IPS DF 4.7 (cell line): ENCODE measurements at regions not wholly inside any gene's neighbourhood (a gene's known extent, or its start where the extent isn't known, plus 50 kb on each side); places are given as distances from the start of the nearest gene placed in this dataset.

Source experiments
- DNase-seq: peaks from one replicate; pipeline ENCODE4 v3.0.0-alpha.2; 2013; ENCODE audit warnings: low spot score; ENCODE audit errors: extremely low read depth

DNA sequence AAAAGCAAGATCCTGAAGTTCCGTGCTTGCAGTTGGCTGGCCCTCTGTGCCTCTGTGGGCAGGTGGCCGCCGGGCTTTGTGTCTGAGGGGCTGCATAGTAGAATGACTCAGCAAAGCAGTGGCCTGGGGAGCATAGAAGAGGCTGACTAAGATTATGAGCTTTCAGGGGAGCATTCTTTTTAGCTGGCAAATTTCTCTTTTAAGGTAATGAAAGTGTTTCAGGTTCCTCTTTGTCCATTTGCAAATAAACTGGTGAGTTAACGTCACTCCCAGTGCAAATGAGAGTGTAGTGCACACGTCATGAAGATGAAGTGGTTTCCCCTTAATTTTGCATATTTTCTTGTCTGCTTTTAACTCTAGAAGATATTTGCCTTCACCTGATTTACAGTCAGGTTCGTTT lies 98.6 kb downstream of the BCL2L11 start:
- no peak for DNase-seq

DNA sequence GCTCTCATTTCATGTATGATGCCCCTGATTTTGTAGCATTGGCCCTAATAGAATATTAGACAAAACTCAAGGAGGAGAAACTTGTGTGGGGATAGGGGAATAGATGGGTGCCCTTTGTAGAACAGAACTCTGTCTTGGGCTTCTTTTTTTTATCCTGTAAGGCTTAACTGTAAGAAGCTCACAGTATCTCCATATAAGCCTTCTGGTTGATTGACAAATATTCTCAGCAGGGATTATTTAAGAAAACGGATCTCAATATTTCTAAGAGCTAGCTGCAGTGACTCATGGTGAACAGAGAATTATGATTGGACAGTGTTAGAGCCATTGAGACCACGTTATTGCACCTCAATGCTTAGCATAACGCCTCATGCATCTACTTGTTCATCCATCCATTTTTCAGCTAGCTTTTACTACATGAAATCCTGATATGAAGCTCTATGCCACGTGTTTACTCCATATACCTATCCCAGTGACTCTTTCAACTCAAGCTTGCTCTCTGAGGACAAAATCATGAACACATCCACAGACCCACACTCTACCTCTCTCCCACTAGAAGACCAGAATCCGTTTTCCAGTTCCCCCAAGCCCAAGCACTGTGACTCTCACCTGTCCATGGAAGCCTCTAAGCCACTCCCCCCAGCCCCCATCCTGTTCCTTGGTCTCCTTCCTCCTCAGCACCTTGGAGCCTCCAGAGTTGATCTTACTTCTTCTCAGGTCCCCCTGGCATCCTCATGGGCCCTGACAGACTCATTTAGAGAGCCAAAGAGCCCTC lies 99.2 kb downstream of the BCL2L11 start:
- DNase-seq: no peak

DNA sequence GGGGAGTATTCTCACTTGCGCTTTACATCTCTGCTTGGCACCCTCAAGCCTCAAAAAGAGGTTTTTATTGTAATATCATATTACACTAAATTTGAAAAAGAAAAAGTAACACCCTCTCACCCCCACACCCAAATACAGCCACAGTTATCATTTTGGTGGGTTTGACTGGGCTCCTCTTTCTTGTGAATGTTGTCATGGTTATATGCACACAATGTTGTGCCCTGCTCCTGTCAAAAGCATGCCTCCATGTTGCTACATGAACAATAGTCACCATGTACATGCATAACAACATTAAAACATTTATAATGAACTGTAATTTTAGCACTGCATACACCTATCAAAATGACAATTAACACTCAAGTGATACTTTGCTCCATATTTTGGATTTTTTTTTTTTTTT lies 100.2 kb downstream of the BCL2L11 start:
- DNase-seq: no peak

DNA sequence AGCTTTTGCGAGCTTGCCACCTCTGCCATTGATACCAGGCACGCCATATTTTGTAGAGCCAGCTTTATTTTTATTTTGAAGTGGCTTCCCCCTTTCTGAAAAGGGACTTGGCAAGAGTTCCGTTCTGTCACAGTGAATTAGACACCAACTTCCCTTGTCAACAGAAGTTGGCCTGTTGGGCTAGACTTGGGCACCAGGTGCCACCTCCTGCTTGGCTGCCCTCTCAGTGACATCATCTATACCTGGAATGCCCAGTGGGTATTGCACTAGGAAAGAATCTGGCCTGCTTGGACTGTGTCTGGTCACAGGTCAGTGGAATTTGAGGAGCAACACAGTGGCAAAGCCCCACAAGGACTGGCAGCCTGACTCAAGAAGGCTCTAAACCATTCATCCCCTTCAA lies 101.0 kb downstream of the BCL2L11 start:
- no peak for DNase-seq

DNA sequence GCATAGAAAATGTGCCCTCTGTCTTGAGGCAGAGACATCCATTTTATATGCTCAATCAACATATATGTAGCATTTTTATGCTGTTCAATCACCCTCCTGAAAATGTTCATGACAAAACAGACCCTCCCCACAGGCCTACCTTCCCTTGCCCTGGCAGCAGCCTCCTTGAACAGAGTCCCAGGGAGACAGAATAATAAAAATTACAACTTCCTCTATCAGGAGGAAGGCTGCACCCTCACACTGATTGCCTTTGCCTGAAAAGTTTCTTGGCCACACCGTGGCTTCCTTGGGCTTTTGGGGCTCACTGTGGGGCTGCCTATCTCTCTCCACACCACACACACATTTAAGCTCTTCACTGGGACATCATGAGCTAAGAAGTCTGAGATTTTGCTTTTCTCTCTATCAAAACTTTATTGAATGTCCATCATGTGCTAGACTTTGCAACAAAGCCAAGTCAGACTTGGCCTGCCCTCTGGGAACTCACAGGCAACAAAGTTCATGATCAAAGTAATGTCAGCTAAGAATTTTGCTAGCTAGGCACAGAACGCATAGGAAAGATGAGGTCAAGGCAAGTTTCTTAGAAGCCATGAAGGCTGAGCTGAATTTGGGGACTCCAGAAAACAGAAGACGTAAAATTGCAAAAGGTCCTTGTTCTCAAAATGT lies 101.6 kb downstream of the BCL2L11 start:
- DNase-seq: no peak

DNA sequence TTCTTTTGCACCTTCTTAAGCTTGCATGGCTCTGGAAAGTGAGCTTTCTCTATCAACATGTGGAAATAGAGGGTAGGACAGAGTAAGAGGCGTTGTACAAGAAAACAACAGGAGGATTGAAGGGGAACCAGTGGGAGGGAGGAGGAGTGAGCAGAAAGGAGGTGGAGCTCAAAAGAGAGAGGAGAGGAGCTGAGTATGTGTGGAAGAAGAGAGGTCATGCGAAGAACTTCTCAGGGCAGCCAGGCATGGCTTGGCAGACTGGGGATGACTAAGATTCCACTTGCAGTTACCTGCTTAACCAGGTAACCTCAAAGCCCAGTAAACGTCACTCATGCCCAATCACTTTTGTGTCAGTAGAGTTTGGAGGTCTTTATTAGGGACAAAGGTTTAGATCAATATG lies 105.1 kb downstream of the BCL2L11 start:
- DNase-seq: no peak

DNA sequence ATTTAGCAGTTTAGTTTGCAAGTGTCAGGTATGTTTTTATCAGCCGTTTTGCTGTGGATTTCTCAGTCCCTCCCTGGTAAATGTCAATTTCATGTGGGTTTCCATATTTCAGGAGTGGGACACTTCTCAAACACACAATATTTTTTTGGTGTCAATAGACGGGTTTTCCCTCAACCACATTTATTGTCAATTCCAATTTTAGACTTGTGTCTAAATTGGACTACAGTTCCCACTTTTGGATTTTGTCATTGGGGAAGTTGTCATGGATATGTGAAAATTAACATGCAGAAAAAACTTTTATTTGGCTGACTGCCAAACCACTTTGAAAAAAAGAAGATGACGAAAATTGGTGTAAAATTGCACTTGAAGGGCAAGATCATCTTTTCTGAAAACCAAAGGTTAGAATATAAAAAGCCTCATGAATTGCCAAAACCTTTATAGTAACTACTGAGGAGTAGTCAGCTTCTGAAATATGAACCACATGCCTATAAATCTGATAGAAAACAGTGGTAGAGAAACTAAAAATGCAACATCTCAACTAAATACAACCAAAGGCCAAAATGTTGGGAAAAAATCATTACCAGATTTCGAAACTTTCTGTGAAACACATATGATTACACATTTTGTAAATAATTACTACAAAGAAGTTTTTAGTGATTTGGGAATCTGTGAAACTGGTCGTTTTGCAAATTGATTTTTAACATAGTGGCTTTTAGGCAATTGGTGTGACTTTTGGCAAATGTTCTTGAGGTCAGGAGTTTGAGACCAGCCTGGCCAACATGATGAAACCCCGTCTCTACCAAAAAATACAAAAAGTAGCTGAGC lies 106.4 kb downstream of the BCL2L11 start:
- DNase-seq: no peak

DNA sequence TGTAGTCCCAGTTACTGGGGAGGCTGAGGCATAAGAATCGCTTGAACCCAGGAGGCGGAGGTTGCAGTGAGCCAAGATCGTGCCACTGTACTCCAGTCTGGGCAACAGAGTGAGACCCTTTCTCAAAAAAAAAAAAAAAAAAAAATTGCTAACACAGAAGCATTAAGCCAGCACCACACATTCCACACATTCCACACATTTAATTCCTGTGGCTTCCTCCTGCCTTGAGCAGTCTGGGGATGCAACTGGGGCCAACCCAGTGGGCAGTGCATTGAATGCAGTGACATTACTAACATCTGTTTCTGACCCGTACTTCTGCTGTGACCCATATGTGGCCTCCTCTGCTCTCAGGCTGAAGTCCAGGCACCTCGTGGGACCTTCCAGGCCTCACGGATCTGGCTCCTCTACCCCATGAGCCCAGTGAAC lies 107.0 kb downstream of the BCL2L11 start:
- DNase-seq: peak; percentile 9

DNA sequence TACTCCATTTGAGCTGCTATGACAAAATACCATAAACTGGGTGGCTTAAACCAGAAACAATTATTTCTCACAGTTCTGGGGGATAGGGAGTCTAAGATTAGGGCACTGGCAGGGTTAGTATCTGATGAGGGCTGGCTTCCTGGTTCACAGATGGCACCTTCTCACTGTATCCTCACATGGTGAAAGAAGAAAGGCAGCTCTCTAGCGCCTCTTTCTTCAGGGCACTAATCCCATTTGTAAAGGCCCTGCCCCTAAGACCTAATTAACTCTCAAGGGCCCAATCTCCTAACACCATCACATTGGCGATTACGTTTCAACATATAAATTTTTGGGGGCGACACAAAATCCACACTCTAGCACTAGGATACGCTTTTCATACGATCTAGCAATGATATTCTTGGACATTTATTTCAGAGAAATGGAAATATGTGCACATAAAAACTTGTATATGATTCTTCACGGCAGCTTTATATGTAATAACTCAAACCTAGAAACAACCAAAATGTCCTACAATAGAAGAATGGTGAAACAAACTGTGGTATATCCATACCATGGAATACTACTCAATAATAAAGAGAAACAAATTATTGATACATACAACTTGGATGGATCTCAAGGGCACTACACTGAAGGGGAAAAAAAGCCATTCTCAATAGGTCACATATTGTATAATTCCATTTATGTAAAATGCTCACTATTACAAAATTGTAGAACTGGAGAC lies 111.0 kb downstream of the BCL2L11 start:
- DNase-seq: no peak

DNA sequence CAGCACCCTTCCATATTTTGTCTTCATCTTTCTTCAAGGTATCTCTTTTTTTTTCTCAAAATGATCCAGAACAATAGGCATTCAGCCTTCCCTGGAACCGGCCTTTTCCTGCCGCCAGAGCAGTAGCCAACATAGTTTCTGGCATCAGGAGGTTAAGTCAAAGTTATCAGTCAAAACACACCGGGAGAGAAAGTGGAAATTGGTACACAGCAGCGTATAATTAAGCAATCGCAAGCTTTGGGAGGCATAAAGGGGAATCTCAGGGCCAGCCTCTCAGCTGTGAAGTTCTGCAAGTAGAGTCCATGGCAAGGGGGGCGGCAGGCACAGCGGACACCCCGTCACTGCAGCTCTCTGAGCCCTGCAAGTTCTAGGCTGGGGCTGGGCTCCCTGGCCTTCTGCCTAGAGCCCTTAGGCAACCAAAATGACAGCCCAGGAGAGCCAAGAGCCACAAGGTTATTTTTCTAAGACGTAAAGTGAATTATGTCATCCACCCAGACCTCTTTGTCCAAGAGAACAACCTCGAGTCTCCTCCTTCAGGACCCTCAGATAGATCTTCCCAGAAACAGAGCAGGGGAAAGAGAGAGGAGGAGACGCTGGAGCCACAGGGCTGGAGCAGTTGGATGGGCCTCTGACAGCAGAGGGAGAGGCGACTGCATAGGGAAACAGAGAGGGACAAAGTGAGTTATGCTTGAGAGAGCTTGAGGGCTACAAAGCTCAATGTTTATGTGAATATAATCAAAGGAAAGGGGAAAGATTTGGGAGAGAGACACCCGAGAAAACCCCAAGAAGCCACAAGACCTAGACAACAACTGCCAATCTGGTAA lies 114.7 kb downstream of the BCL2L11 start:
- DNase-seq: no peak

DNA sequence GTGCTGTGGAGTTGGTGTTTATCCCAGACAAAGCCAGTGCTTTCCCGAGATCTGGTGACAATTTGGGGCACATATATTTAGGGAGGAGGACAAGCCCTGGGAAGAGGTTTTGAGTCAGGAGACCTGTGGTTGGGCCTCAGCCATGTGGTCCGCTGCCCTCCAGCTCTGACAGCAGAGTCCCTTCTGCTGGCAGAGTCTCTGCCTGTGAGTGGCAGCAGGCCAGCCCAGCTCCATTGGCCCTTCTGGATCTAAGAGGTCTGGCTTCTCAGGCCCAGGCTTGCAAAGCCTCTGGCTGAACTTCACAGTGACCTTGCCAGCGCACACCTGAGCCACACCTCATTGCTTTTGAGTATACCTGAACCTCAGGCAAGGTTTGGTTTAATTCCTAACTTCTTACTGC lies 115.3 kb downstream of the BCL2L11 start:
- no peak for DNase-seq

DNA sequence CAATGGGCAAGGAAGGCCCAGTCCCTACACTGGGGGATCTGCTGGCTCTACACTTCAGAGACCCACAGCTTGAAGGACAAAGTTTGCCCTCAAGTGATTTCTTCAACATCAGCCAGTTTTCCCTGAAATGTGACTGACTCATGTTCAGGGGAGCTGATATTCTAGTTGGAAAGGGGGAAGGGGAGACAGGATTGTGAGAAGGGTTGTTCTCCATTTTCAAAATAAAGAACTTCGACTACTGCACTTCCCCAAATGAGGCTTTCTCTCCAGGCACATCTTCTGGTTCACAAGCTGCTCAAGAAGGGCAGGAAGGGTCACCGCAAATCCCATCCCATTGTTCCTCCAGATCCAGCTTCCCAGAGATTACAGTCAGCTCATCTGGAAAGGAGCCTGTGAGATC lies 117.6 kb downstream of the BCL2L11 start:
- DNase-seq: no peak

DNA sequence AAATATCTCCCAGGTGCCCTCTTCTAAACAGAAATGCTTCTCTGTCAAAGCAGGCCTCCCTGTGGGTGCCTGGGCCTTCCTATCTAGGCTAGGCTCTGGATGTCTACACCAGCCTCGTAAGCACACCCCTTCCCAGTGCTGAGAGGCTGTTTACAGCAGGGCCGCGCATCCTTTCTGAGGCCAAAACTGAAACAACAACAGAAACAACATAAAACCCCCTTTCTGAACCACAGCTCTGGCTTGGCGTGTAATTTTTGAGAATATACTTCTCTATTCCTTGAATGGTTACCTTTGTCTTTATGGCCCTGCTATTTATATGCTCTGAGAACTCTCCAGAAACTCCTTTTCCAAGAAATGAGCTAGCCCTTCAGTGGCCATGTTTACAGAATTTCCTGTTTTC lies 118.4 kb downstream of the BCL2L11 start:
- DNase-seq: no peak

DNA sequence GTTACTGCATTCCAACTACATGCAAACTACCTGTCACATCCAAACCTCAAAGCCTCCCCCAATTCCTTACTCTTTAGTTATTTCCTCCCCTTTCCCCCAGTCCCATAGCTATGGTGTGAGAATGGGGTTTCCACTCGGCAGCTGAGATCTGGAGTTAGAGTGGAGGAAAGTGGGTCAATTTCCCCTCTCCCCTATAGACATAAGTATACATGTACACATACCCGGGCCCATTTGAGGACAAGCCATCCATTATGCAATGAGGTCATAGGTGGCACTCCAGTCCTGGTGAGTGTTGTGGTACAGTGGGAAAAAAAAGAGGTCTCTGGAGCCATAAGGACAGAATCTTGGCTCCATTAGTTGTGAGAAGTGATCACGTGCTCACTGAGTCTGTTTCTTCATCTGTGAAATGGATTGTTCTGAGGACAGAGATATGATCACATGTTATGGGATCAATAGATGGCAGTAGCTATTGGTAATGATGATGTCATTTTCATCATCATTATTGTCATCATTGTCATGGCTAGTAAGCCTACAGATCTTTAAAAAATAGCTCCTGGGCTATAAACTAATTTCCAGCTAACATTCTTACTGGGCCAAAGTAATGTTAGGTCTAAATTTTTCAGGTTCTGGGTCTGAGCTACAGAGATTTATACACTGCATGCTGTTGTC lies 119.0 kb downstream of the BCL2L11 start:
- DNase-seq: no peak

DNA sequence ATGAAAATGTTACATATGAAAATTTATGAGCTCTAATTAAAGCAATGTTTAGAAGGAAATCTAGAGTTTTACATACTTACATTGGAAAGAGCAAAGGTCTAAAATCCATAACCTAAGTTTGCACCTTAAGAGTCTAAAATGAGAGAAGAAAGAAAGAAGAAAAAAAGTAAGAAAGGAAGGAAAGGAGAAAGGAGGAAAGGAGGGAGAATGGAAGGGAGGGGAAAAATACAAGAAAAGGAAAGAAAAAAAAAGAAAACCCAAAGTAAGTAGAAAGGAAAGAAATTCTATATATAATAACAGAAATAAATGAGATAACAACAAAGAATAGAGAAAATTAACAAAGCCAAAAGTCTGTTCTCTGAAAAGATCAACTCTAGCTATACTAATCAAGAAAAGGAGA lies 122.6 kb downstream of the BCL2L11 start:
- no peak for DNase-seq

DNA sequence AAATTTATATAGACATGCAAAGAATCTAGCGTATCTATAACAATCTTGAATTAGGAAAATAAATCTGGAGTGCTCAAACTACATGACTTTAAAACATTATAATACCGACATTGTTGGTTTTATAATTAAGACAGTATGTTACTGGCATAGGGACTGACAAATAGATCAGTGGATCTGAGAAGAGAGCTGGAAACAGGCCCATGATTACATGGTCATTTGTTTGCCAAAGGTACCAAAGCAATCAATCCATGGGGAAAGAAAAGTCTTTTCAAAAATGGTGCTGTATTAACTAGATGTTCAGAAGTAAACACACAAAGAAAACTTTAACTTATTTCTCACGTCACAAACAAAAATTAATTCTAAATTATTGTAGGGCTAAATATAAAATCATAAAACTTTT lies 124.2 kb downstream of the BCL2L11 start:
- no peak for DNase-seq

DNA sequence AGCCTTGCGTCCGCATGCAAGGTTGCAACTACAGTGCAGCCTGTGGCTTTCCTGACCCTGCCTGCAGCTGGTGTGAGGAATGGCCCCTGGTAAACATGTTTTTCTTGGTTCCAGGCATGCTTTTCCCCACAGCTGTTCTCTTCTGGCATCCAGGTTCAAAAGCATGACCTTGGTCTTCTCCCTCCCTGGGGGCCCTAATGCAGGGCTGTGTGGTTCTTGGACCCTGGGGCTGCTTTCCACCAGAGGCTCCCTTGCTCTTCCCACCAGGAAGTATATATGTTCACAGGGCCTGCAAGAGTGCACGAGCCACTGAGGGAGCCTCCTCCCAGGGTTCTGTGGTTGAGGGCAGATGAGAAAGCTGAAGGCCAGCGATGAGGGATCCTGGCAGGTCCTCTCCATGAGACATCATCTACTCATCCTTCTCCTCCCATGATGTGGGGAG lies 125.9 kb downstream of the BCL2L11 start:
- no peak for DNase-seq

DNA sequence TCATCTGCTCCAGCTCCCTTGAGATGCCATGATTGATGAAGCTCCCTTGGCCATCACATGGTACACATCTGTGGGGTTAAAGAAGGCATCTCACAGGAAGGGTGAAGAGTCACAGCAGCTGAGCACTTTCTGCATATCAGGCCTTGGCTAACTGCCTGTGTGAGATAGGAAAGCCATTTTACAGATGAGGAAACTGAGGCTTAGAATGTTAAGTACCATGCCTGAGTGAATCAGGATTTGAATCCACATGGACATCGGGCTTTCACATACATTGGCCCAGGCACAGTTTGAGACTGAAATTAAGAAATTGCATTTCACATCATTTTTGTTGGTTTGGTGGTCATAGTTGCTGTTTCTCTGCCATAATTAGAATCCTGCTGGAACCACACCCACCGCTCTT lies 126.8 kb downstream of the BCL2L11 start:
- no peak for DNase-seq

DNA sequence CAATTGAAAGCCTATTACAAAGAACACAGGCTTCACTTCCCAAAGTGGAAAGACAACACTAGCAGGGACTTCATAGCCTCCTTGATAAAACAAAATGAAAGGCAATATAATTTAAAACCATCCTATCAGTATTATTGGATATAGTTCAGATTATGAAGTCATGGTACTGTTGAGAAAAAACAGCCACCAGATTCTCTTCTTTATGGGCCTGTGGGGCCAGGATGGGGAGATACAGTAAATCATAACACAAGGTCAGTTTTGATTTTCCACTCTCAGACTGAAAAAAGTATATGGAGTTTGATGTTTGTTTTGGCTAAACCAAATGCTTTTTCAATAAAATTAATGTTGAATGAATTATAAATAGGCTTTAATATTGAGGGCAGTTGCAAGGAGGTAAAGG lies 129.1 kb downstream of the BCL2L11 start:
- no peak for DNase-seq

DNA sequence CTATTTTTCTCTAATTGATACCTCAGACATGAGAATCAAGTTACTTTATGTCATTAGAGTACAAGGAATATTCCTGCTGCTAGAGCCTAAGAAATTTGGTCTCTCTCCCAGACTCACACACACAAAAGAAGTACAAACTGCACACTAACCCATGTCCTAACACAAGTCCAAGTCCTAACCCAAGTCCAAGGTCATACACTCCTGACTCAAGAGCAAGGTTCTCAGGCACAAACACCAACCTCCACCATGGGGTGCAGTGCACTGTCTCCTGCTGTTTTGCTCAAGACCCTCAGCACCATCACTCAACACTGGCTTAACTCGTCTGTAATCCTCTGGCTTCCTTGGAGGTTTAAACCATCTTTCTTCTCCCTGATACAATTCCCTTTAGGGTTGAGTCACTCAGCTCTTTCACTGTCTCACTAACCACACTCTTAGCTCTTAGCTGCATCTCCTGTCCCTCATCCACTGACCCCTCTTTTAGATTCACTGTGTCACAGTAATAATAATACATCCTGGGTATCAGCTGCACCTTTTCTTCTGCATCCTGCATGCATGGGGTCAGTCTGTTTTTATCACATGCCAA lies 129.8 kb downstream of the BCL2L11 start:
- no peak for DNase-seq
